Activated CD8-positive, alpha-beta T cell treated with anti-CD3 and anti-CD28 coated beads for 36 hours (primary cell): ENCODE measurements at regions not wholly inside any gene's neighbourhood (a gene's known extent, or its start where the extent isn't known, plus 50 kb on each side); places are given as distances from the start of the nearest gene placed in this dataset.
"Not testable (repeated sequence)": the region's sequence is repeated elsewhere in the genome, so short reads cannot be mapped to it uniquely, and the experiment has no call there.

Source experiments
- ATAC-seq: fragments of 200-7000 bp; cut with Tn5 transposase; one replicate; pipeline ENCODE4 v1.10.0; 2021; ENCODE audit warnings: mild to moderate bottlenecking, moderate library complexity
- CTCF ChIA-PET: fragments of 350-600 bp; sonication (Branson Sonifier 250); formaldehyde crosslinking; loops from one replicate; lab custom pipeline; 2021; ENCODE audit warnings: antibody characterized with exemption; lab: Charles Lee
- POLR2A ChIA-PET: fragments of 350-600 bp; sonication (Branson Sonifier 250); formaldehyde crosslinking; loops from one replicate; lab custom pipeline; 2021; ENCODE audit warnings: antibody characterized with exemption; lab: Charles Lee
- DNase-seq: peaks from one replicate; pipeline ENCODE4 v3.0.0-alpha.2; 2020
- H3K27ac Mint-ChIP-seq: one replicate; pipeline ENCODE4 v1.8.0; 2021; ENCODE audit warnings: mild to moderate bottlenecking, mixed read lengths
- H3K27me3 Mint-ChIP-seq: one replicate; pipeline ENCODE4 v1.8.0; 2021; ENCODE audit warnings: mixed read lengths
- H3K36me3 Mint-ChIP-seq: one replicate; pipeline ENCODE4 v1.8.0; 2021; ENCODE audit warnings: low read depth, mixed read lengths
- H3K4me1 Mint-ChIP-seq: one replicate; pipeline ENCODE4 v1.8.0; 2021; ENCODE audit warnings: low read depth, mixed read lengths
- H3K4me3 Mint-ChIP-seq: one replicate; pipeline ENCODE4 v1.8.0; 2021; ENCODE audit warnings: mild to moderate bottlenecking, moderate library complexity, mixed read lengths
- H3K9me3 Mint-ChIP-seq: one replicate; pipeline ENCODE4 v1.8.0; 2021; ENCODE audit warnings: mixed read lengths
- intact Hi-C: fragments of 100-400 bp; cut with micrococcal nuclease; formaldehyde crosslinking; loops from one replicate; pipeline ENCODE4 v1.10.0; 2022
- TF ChIP-seq, protein P1 (sequence below): fragments of 200-600 bp; IDR thresholded peaks from one replicate; pipeline ENCODE4 v1.8.0; 2022; ENCODE audit warnings: antibody characterized with exemption, mild to moderate bottlenecking

DNA sequence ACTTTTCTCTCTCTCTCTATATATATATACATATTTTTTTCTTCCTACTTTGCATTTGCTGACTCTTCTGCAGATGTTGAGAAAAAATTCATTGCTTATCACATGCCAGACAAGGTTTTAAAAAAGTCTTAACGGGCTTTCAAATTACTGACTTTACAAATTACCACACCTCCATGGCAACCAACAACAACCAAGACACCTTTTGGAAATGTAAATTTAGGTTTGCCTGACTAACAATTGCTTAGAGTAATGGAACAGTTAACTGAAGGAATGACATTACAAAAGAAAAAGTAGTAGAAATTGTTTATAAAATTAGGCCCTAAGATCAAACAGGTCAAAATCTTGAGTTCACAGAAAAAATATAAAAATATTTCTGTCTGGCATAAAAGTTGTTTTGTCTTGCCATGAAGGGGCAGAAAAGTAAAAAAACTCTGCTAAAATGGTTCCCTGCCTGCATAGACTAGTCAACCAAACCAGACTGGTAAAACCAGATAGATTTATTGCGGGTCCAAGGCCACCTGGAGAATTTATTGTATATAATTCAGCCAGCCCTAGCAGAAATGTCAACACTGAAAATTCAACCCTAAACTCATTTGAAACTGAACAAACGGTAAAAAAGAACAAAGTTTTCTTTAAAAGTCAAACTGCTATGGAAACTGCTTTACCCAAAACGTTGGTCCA, 92.8 kb upstream of the FRMD1 start:
- Mint-ChIP-seq H3K9me3 (peaks cover 16% of the 10 kb centered on the region), H3K36me3 (no peaks in the 10 kb centered on the region), H3K27me3 (peaks cover 13% of the 10 kb centered on the region), H3K4me1 (no peaks in the 10 kb centered on the region), H3K4me3 (no peak overlapping the region), H3K27ac (no peak overlapping the region)
- TF ChIP-seq, protein P1, sequence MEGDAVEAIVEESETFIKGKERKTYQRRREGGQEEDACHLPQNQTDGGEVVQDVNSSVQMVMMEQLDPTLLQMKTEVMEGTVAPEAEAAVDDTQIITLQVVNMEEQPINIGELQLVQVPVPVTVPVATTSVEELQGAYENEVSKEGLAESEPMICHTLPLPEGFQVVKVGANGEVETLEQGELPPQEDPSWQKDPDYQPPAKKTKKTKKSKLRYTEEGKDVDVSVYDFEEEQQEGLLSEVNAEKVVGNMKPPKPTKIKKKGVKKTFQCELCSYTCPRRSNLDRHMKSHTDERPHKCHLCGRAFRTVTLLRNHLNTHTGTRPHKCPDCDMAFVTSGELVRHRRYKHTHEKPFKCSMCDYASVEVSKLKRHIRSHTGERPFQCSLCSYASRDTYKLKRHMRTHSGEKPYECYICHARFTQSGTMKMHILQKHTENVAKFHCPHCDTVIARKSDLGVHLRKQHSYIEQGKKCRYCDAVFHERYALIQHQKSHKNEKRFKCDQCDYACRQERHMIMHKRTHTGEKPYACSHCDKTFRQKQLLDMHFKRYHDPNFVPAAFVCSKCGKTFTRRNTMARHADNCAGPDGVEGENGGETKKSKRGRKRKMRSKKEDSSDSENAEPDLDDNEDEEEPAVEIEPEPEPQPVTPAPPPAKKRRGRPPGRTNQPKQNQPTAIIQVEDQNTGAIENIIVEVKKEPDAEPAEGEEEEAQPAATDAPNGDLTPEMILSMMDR = no peak
- intact Hi-C loops = no loop called here
- DNase-seq (no peak), ATAC-seq (no peak)
- ChIA-PET CTCF (no interaction called here), POLR2A (no interaction called here)

DNA sequence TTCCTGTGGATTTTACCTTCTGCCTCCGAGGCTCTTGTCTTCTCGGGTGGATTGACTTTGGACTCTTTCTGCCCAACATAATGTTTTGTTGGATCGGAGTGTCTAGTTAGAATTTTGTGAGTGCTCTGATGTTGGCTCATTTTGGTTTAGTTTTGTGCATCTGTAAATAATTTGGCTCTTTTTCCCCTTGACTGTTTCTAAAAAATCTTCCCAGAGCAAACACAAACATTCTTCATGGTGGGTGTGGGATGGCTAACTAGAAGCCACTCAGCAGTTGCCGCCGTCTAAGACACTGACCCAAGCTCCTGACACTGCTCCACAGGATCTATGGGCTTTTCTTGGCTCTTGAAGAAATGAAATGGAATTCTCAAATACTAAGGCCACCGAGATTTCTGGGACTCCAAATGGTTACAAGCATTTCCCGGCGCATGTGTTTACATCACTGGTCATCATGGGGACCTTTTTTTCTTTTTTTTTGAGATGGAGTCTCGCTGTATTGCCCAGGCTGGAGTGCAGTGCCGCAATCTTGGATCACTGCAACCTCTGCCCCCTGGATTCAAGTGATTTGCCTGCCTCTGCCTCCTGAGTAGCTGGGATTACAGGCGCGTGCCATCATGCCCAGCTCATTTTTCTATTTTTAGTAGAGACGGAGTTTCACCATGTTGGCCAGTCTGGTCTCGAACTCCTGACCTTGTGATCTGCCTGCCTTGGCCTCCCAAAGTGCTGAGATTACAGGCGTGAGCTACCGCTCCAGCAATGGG, 92.0 kb upstream of the FRMD1 start:
- Mint-ChIP-seq H3K36me3 (no peaks in the 10 kb centered on the region), H3K9me3 (peaks cover 16% of the 10 kb centered on the region), H3K27ac (no peak overlapping the region), H3K27me3 (peaks cover 12% of the 10 kb centered on the region), H3K4me3 (no peak overlapping the region), H3K4me1 (no peaks in the 10 kb centered on the region)
- ATAC-seq = no peak
- TF ChIP-seq, protein P1 = no peak
- POLR2A ChIA-PET = no interaction called here
- intact Hi-C loops = no loop called here
- DNase-seq = no peak
- CTCF ChIA-PET = interaction anchor here (1.4 kb wide), 1 partner anchor 12 kb away, joined by 3 read pairs; no protein-coding TSS in a partner anchor

DNA sequence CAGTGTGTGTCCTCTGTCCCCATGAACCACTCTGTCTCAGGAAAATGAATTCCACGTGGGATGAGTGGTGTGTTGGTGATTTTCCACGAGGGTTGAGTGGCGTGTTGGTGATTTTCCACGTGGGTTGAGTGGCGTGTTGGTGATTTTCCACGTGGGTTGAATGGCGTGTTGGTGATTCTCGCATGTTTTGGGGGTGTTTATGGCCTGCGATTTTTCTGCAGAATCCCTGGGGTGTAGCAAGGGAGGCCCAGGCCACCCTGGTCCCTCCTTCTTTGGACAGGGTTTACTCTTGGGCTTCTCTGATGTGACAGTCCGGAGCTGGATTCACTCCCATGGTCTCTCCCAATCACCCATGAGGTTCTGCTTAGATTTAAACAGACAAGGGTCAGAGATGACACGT, 90.6 kb upstream of the FRMD1 start:
- peaks cover 11% of the 10 kb centered on the region for H3K27me3 Mint-ChIP-seq
- no peak overlapping the region for H3K27ac Mint-ChIP-seq
- DNase-seq (no peak), ATAC-seq (no peak)
- no peaks in the 10 kb centered on the region for H3K4me1 Mint-ChIP-seq
- H3K9me3 Mint-ChIP-seq = peaks cover 16% of the 10 kb centered on the region
- H3K4me3 Mint-ChIP-seq = no peak overlapping the region
- CTCF ChIA-PET = interaction anchor here (0.7 to 1.4 kb wide), 2 partner anchors 10 to 236 kb away, joined by 3 read pairs; no protein-coding TSS in a partner anchor
- intact Hi-C loops = no loop called here
- no peaks in the 10 kb centered on the region for H3K36me3 Mint-ChIP-seq
- POLR2A ChIA-PET = no interaction called here
- TF ChIP-seq, protein P1 = no peak

DNA sequence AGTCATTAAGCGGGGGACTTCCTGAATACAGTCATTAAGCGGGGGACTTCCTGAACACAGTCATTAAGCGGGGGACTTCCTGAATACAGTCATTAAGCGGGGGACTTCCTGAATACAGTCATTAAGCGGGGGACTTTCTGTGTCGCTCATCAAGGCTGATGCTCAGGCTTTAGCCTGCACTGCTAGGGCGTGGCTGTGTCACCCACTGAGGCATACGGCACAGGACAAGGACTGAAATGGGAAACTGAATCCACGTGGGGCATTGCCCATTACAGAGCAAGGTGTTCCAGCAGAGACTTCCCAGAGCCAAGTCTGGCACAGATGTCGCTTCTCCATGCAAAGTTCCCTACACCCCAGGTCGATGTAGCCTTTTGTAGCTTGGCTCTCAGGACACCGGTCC, 89.9 kb upstream of the FRMD1 start:
- H3K4me3 Mint-ChIP-seq, DNase-seq, intact Hi-C loops, POLR2A ChIA-PET, H3K27ac Mint-ChIP-seq, CTCF ChIA-PET, H3K4me1 Mint-ChIP-seq, H3K27me3 Mint-ChIP-seq, H3K36me3 Mint-ChIP-seq: not testable (repeated sequence)
- ATAC-seq = peak; percentile 47
- H3K9me3 Mint-ChIP-seq = peaks cover 16% of the 10 kb centered on the region

DNA sequence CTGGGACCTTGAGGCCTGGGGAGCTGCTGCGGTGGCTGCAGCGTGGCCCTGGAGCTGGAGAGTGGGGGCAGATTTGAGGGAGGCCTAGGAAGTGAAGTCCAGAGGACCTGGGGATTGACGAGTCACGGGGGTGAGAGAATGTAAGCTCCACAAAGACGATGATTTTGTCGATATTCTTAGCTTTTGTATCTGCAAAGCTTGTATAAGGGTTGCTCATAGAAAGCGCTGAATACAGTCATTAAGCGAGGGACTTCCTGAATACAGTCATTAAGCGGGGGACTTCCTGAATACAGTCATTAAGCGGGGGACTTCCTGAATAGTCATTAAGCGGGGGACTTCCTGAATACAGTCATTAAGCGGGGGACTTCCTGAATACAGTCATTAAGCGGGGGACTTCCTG, 89.3 kb upstream of the FRMD1 start:
- DNase-seq, H3K4me1 Mint-ChIP-seq, CTCF ChIA-PET, H3K4me3 Mint-ChIP-seq, ATAC-seq, intact Hi-C loops, H3K27ac Mint-ChIP-seq, POLR2A ChIA-PET, H3K36me3 Mint-ChIP-seq, H3K27me3 Mint-ChIP-seq: not testable (repeated sequence)
- H3K9me3 Mint-ChIP-seq = peaks cover 16% of the 10 kb centered on the region
